B cell (primary cell): ENCODE measurements at regions not wholly inside any gene's neighbourhood (a gene's known extent, or its start where the extent isn't known, plus 50 kb on each side); places are given as distances from the start of the nearest gene placed in this dataset.

Experiments
- EZH2 ChIP-seq: IDR thresholded peaks from 2 replicates; pipeline ENCODE4 v1.6.1; 2012; ENCODE audit warnings: borderline replicate concordance, low read depth, mild to moderate bottlenecking, moderate library complexity, low read length; ENCODE audit not compliant: insufficient read depth, poor library complexity, severe bottlenecking
- TF ChIP-seq, protein P1 (sequence below): fragments of 200-600 bp; IDR thresholded peaks from one replicate; pipeline ENCODE4 v1.8.0; 2022; ENCODE audit warnings: antibody characterized with exemption, mild to moderate bottlenecking

GRCh38 chr2:57180042-57180567 is 866.5 kb upstream of the VRK2 start:
- TF ChIP-seq, protein P1, sequence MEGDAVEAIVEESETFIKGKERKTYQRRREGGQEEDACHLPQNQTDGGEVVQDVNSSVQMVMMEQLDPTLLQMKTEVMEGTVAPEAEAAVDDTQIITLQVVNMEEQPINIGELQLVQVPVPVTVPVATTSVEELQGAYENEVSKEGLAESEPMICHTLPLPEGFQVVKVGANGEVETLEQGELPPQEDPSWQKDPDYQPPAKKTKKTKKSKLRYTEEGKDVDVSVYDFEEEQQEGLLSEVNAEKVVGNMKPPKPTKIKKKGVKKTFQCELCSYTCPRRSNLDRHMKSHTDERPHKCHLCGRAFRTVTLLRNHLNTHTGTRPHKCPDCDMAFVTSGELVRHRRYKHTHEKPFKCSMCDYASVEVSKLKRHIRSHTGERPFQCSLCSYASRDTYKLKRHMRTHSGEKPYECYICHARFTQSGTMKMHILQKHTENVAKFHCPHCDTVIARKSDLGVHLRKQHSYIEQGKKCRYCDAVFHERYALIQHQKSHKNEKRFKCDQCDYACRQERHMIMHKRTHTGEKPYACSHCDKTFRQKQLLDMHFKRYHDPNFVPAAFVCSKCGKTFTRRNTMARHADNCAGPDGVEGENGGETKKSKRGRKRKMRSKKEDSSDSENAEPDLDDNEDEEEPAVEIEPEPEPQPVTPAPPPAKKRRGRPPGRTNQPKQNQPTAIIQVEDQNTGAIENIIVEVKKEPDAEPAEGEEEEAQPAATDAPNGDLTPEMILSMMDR: no peak
- no peak for TF ChIP-seq EZH2
